Stimulated activated CD4-positive, alpha-beta T cell treated with anti-CD3 and anti-CD28 coated beads, Interleukin-12 subunit alpha, Interleukin-12 subunit beta, amount 100 ng/mL, for 48 hours (primary cell): ENCODE measurements at regions not wholly inside any gene's neighbourhood (a gene's known extent, or its start where the extent isn't known, plus 50 kb on each side); places are given as distances from the start of the nearest gene placed in this dataset.
"Not testable (repeated sequence)": the region's sequence is repeated elsewhere in the genome, so short reads cannot be mapped to it uniquely, and the experiment has no call there.

Experiments
- DNase-seq, 3 donors: peaks; one replicate each; pipeline ENCODE4 v3.0.0-alpha.2; 2020; ENCODE audit warnings: low read depth in 2 of 3, low spot score in 1 of 3

DNA sequence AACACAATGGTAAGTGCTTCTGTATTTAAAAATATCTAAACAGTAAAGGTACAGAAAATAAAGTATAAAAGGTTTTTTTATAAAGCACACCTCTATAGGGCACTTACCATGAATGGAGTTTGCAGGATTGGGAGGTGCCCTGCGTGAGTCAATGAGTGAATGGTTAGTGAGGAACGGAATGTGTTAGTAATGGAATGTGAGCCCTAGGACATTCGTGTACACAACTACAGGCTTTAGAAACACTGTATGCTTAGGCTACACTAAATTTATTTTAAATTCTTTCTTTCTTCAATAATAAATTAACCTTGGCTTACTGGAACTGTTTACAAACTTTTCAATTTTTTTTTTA, 337.9 kb upstream of the SLC39A10 start:
- no peak for DNase-seq

- DNase-seq = peak in 2 of 3 donors; percentile 24 to 54
Observed at GRCh38 chr2:195318440-195319111, 338.4 kb upstream of the SLC39A10 start.

GRCh38 chr2:195317550-195317949, 339.5 kb upstream of the SLC39A10 start:
- DNase-seq = no peak

GRCh38 chr2:195316486-195316885, 340.5 kb upstream of the SLC39A10 start:
- DNase-seq = no peak

- DNase-seq = no peak
Observed at GRCh38 chr2:195313962-195314361, 343.1 kb upstream of the SLC39A10 start.

DNA sequence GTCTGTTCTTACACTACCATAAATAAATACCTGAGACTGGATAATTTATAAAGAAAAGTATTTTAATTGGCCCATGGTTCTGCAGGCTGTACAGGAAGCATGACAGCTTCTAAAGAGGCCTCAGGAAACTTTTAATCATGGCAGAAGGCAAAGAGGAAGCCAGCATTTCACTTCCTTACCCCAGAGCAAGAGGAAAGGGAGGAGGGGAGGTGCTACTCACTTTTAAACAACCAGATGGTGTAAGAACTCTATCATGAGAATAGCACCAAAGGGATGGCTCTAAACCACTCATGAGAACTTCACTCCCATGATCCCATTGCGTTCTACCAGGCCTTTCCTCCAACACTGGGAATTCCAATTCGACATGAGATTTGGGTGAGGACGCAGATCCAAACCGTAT, 344.4 kb upstream of the SLC39A10 start:
- DNase-seq = no peak

DNA sequence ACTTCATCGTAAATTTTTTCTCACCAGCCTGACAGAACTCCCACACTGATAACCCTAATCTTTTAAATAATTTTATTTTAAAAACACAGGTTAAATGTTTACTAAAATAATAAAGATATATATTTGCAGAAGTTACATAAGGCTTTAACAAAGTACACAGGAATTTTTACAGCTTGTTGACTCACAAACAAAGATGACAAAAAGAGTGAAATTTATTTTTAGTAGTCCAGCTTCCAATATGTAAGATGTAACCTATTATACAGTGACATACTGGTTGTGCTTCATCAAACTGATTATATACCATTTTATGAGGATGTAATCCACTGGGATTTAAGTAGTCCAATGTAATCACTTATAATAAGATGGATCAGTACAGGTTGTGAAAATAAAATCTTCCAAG, 348.9 kb upstream of the SLC39A10 start:
- no peak for DNase-seq

DNA sequence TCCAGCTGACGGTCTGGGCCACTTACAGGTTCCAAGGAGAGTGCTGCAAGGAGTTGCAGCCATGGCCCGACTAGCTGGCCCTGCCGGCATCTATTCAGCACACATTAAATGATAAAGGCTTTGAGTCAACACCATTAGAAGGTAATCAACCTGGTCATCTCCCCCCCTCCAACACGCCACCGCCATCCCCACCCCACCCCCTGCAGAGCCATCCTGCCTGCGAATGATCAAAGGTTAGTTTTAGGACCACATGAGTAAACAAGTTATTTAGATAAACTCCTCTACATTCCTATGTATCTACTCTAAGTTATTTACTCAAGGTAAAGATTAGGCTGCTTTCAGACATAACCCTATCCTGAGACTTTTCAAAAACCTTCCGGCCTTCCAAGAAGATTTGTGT, 349.3 kb upstream of the SLC39A10 start:
- DNase-seq = no peak

DNA sequence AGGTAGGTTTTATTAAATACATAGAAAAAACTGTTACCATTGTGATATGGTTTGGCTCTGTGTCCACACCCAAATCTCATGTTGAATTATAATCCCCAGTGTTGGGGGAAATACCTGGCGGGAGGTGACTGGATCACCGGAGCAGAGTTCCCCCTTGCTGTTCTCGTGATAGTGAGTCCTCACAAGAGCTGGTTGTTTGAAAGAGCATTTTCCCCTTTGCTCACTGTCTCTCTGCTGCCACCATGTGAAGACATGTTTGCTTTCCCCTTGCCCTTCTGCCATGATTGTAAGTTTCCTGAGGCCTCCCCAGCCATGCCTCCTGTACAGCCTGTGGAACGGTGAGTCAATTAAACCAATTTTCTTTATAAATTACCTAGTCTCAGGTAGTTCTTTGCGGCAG, 352.7 kb upstream of the SLC39A10 start:
- no peak for DNase-seq

- DNase-seq = no peak
Observed at GRCh38 chr2:195300631-195301030, 356.4 kb upstream of the SLC39A10 start.

DNA sequence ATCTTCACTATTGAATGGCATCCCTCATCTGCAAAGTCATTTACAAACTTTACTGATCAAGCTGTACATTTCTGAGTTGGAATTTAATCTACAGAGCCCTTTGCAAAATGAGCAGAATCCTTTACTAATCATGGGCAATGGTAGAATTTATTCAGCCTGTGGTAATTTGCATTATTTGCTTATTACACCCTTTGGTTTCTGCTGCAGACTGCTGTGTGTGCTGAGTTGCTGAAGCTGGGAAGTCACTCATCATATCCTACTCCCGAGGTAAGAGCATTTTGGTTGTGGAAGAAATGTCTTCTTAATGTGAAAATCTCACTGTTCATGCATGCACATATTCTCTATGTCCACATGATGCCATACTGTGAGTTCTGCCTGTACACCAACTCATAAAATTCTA, 357.4 kb upstream of the SLC39A10 start:
- no peak for DNase-seq

GRCh38 chr2:195296490-195296889, 360.5 kb upstream of the SLC39A10 start:
- DNase-seq = no peak

DNA sequence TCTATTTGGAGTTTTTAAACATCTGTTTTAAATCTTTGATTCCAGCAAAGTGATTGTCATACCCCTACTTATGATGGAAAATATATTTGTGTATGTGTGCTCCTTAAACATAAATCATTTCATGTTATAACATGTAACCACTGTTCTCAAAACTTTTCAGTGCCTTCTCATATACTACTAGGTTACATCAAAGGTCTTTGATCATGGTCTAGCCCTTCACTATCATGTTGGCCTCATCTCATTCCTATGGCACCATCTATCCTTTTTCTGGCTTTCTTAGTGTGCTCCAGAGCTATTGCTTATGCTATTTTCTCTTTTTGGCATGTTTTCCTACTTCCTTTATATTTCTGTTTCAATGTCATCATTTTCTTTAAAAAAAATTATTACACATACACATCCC, 367.9 kb upstream of the SLC39A10 start:
- DNase-seq = no peak

DNA sequence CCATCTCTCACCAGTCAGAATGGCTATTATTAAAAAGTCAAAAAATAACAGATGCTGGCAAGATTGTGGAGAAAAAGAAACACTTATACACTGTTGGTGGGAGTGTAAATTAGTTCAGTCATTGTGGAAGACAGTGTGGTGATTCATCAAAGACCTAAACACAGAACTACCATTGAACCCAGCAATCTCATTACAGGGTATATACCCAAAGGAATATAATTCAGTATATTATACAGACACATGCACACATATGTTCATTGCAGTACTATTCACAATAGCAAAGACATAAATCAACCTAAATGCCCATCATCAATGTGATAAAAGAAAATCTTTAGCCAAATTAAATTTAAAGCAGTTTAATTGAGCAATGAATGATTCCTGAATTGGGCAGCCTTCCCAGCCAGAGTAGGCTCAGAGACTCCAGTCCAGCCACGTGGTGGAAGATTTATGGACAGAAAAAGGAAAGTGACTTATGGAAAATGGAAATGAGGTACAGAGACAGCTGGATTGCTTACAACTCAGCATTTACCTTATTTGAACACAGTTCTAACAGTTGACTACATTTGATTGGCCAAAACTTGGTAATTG, 377.1 kb upstream of the SLC39A10 start:
- no peak for DNase-seq

DNA sequence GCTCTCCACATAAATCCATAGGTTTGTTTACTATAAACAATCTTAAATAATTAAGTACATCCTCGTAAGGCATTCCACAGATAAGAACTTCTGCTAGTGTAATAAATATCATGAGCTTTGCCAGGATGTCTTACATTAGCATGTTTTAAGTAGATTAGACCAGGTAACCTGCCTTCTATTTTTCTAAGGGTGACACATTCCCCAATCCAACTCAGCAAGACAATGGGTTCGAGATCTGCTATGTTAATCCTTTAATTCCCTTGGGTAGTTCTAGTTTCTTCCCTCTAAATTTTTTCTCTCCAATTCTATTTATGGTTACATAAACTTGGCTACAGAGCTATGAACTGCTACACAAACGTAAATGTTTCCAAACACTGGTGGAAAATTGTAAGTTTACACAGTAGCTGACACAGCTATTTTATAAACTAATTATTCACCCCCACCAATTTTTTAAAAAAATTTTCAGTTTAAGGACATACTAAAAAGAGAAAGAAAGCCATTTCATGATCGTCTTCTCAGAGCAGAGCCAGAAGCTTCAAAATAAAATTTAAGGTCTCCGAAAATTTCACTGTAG, 386.5 kb upstream of the SLC39A10 start:
- DNase-seq = no peak

DNA sequence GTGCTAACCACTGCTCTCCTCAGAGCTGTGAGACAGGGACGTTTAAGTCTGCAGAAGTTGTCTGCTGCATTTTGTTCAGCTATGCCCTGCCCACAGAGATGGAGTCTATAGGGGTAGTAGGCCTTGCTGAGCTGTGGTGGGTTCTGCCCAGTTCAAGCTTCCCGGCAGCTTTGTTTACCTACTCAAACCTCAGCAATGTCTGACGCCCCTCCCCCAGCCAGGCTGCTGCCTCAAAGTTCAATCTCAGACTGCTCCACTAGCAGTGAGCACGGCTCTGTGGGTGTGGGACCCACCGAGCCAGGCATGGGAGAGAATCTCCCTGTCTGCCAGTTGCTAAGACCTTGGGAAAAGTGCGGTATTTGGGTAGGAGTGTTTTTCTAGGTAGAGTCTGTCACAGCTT, 387.8 kb upstream of the SLC39A10 start:
- no peak for DNase-seq

- DNase-seq = no peak
Observed at GRCh38 chr2:195257979-195258378, 399.0 kb upstream of the SLC39A10 start.

GRCh38 chr2:195252018-195252417, 405.0 kb upstream of the SLC39A10 start:
- no peak for DNase-seq

- no peak for DNase-seq
Observed at GRCh38 chr2:195251214-195251613, 405.8 kb upstream of the SLC39A10 start.

- no peak for DNase-seq
Observed at GRCh38 chr2:195238826-195239225, 418.2 kb upstream of the SLC39A10 start.

DNA sequence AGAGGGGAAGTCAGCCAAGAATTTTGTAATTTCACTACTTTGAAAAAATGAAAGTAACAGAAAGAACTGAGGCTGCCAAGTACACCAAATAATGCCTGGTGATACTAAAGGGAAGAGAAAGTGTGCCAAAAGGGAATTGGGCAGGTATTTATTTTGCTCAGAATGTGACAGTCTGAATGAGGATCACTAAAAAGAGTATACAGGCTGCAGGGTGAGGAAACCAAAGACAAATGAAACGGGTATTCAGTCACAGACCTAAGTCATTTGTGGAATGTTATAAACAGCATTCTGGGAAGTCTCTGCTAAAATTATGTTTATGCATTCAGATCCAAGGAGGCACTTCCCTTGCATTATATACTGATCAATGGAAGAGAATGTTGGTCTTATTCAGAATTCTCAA, 418.6 kb upstream of the SLC39A10 start:
- no peak for DNase-seq

DNA sequence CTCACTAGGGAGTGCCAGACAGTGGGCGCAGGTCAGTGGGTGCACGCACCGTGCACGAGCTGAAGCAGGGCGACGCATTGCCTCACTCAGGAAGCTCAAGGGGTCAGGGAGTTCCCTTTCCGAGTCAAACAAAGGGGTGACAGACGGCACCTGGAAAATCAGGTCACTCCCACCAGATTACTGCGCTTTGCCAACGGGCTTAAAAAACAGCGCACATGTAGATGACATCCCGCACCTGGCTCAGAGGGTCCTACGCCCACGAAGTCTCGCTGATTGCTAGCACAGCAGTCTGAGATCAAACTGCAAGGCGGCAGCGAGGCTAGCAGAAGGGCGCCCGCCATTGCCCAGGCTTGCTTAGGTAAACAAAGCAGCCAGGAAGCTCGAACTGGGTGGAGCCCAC, 428.5 kb upstream of the SLC39A10 start:
- not testable (repeated sequence) for DNase-seq

DNA sequence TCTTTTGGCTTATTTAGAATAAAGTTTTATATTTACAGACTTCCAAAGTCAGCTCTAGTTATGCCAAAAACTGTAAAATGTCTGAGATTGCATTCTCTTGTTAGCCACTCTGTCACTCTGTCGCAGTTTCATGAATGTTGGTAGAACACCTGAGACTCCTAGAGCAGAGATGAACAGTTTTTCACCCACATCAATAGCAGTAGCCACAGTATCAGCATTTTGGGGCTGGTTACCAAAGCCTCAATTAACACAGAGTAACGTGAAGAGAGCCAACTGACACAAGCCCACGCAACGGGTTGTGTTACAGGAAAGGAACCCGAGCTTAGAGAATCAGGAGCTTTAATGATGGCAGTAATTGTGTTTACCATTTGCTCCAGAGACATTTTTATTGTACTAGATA, 443.0 kb upstream of the SLC39A10 start:
- DNase-seq = no peak
